ENCODE measurements at regions not wholly inside any gene's neighbourhood (a gene's known extent, or its start where the extent isn't known, plus 50 kb on each side); places are given as distances from the start of the nearest gene placed in this dataset.

- Histone ChIP-seq H3K27me3 (ENCODE audit: control insufficient read depth in 5 of 5, insufficient read depth in 4 of 5, low read length in 5 of 5) (no peaks in the 10 kb centered on the region), H3K4me3 (ENCODE audit: low read depth in 1 of 5, low read length in 5 of 5) (no peak overlapping the region), H3K9ac (ENCODE audit: low read length in 5 of 5) (no peak overlapping the region), H3K36me3 (ENCODE audit: control insufficient read depth in 5 of 5, insufficient read depth in 5 of 5, low read length in 5 of 5) (no peaks in the 10 kb centered on the region), H3K4me1 (ENCODE audit: control insufficient read depth in 5 of 5, insufficient read depth in 5 of 5, low read length in 5 of 5) (no peaks in the 10 kb centered on the region), H3K9me3 (ENCODE audit: control insufficient read depth in 5 of 5, low read length in 5 of 5) (no peaks in the 10 kb centered on the region), H3K27ac (ENCODE audit: low read depth, low read length) (no peak overlapping the region)
Measured at GRCh38 chr1:80818211-80818610, 982.5 kb upstream of the ADGRL2 start.

- Histone ChIP-seq H3K27ac (ENCODE audit: low read depth, low read length) (no peak overlapping the region), H3K4me1 (ENCODE audit: control insufficient read depth in 5 of 5, insufficient read depth in 5 of 5, low read length in 5 of 5) (no peaks in the 10 kb centered on the region), H3K36me3 (ENCODE audit: control insufficient read depth in 5 of 5, insufficient read depth in 5 of 5, low read length in 5 of 5) (no peaks in the 10 kb centered on the region), H3K4me3 (ENCODE audit: low read depth in 1 of 5, low read length in 5 of 5) (no peak overlapping the region), H3K9me3 (ENCODE audit: control insufficient read depth in 5 of 5, low read length in 5 of 5) (no peaks in the 10 kb centered on the region), H3K27me3 (ENCODE audit: control insufficient read depth in 5 of 5, insufficient read depth in 4 of 5, low read length in 5 of 5) (no peaks in the 10 kb centered on the region), H3K9ac (ENCODE audit: low read length in 5 of 5) (no peak overlapping the region)
Measured at GRCh38 chr1:80807981-80808380, 992.8 kb upstream of the ADGRL2 start.

GRCh38 chr1:80806431-80806830 is 994.3 kb upstream of the ADGRL2 start:
- Histone ChIP-seq H3K9ac (ENCODE audit: low read length in 5 of 5) (no peak overlapping the region), H3K36me3 (ENCODE audit: control insufficient read depth in 5 of 5, insufficient read depth in 5 of 5, low read length in 5 of 5) (no peaks in the 10 kb centered on the region)

GRCh38 chr1:80801695-80802094 is 999.0 kb upstream of the ADGRL2 start:
- Histone ChIP-seq H3K27me3 (ENCODE audit: control insufficient read depth in 5 of 5, insufficient read depth in 4 of 5, low read length in 5 of 5) (no peaks in the 10 kb centered on the region), H3K27ac (ENCODE audit: low read depth, low read length) (no peak overlapping the region), H3K36me3 (ENCODE audit: control insufficient read depth in 5 of 5, insufficient read depth in 5 of 5, low read length in 5 of 5) (no peaks in the 10 kb centered on the region), H3K4me1 (ENCODE audit: control insufficient read depth in 5 of 5, insufficient read depth in 5 of 5, low read length in 5 of 5) (no peaks in the 10 kb centered on the region), H3K9ac (ENCODE audit: low read length in 5 of 5) (no peak overlapping the region), H3K4me3 (ENCODE audit: low read depth in 1 of 5, low read length in 5 of 5) (no peak overlapping the region), H3K9me3 (ENCODE audit: control insufficient read depth in 5 of 5, low read length in 5 of 5) (no peaks in the 10 kb centered on the region)

More at GRCh38 chr1:80806431-80806830, 994.3 kb upstream of the ADGRL2 start:
- Histone ChIP-seq H3K4me3 (ENCODE audit: low read depth in 1 of 5, low read length in 5 of 5) (no peak overlapping the region), H3K9me3 (ENCODE audit: control insufficient read depth in 5 of 5, low read length in 5 of 5) (no peaks in the 10 kb centered on the region), H3K4me1 (ENCODE audit: control insufficient read depth in 5 of 5, insufficient read depth in 5 of 5, low read length in 5 of 5) (no peaks in the 10 kb centered on the region), H3K27me3 (ENCODE audit: control insufficient read depth in 5 of 5, insufficient read depth in 4 of 5, low read length in 5 of 5) (no peaks in the 10 kb centered on the region), H3K27ac (ENCODE audit: low read depth, low read length) (no peak overlapping the region)

GRCh38 chr1:80799457-80799856 is 1001.3 kb upstream of the ADGRL2 start:
- H3K27ac ChIP-seq (ENCODE audit: low read depth, low read length): no peak overlapping the region
- no peaks in the 10 kb centered on the region for H3K27me3 ChIP-seq (ENCODE audit: control insufficient read depth in 5 of 5, insufficient read depth in 4 of 5, low read length in 5 of 5)
- H3K9ac ChIP-seq (ENCODE audit: low read length in 5 of 5): no peak overlapping the region
- H3K4me3 ChIP-seq (ENCODE audit: low read depth in 1 of 5, low read length in 5 of 5): no peak overlapping the region
- H3K36me3 ChIP-seq (ENCODE audit: control insufficient read depth in 5 of 5, insufficient read depth in 5 of 5, low read length in 5 of 5): no peaks in the 10 kb centered on the region
- H3K9me3 ChIP-seq (ENCODE audit: control insufficient read depth in 5 of 5, low read length in 5 of 5): no peaks in the 10 kb centered on the region
- H3K4me1 ChIP-seq (ENCODE audit: control insufficient read depth in 5 of 5, insufficient read depth in 5 of 5, low read length in 5 of 5): no peaks in the 10 kb centered on the region

- no peaks in the 10 kb centered on the region for H3K27me3 ChIP-seq (ENCODE audit: control insufficient read depth in 5 of 5, insufficient read depth in 4 of 5, low read length in 5 of 5)
- H3K9me3 ChIP-seq (ENCODE audit: control insufficient read depth in 5 of 5, low read length in 5 of 5): peaks cover 0 to 4% (median 0%) of the 10 kb centered on the region in 5 donors
- no peaks in the 10 kb centered on the region for H3K4me1 ChIP-seq (ENCODE audit: control insufficient read depth in 5 of 5, insufficient read depth in 5 of 5, low read length in 5 of 5)
- no peak overlapping the region for H3K9ac ChIP-seq (ENCODE audit: low read length in 5 of 5)
- no peaks in the 10 kb centered on the region for H3K36me3 ChIP-seq (ENCODE audit: control insufficient read depth in 5 of 5, insufficient read depth in 5 of 5, low read length in 5 of 5)
- no peak overlapping the region for H3K4me3 ChIP-seq (ENCODE audit: low read depth in 1 of 5, low read length in 5 of 5)
- H3K27ac ChIP-seq (ENCODE audit: low read depth, low read length): no peak overlapping the region
Measured at GRCh38 chr1:80779275-80779674, 1021.5 kb upstream of the ADGRL2 start.

- H3K36me3 ChIP-seq (ENCODE audit: control insufficient read depth in 5 of 5, insufficient read depth in 5 of 5, low read length in 5 of 5): no peaks in the 10 kb centered on the region
- no peak overlapping the region for H3K9ac ChIP-seq (ENCODE audit: low read length in 5 of 5)
- no peaks in the 10 kb centered on the region for H3K27me3 ChIP-seq (ENCODE audit: control insufficient read depth in 5 of 5, insufficient read depth in 4 of 5, low read length in 5 of 5)
- no peak overlapping the region for H3K27ac ChIP-seq (ENCODE audit: low read depth, low read length)
- H3K4me1 ChIP-seq (ENCODE audit: control insufficient read depth in 5 of 5, insufficient read depth in 5 of 5, low read length in 5 of 5): no peaks in the 10 kb centered on the region
- H3K4me3 ChIP-seq (ENCODE audit: low read depth in 1 of 5, low read length in 5 of 5): no peak overlapping the region
- H3K9me3 ChIP-seq (ENCODE audit: control insufficient read depth in 5 of 5, low read length in 5 of 5): no peaks in the 10 kb centered on the region
Measured at GRCh38 chr1:80778094-80778840, 1022.5 kb upstream of the ADGRL2 start.

- no peaks in the 10 kb centered on the region for H3K9me3 ChIP-seq (ENCODE audit: control insufficient read depth in 5 of 5, low read length in 5 of 5)
- H3K9ac ChIP-seq (ENCODE audit: low read length in 5 of 5): no peak overlapping the region
- H3K4me3 ChIP-seq (ENCODE audit: low read depth in 1 of 5, low read length in 5 of 5): no peak overlapping the region
- no peaks in the 10 kb centered on the region for H3K27me3 ChIP-seq (ENCODE audit: control insufficient read depth in 5 of 5, insufficient read depth in 4 of 5, low read length in 5 of 5)
- H3K4me1 ChIP-seq (ENCODE audit: control insufficient read depth in 5 of 5, insufficient read depth in 5 of 5, low read length in 5 of 5): no peaks in the 10 kb centered on the region
- H3K36me3 ChIP-seq (ENCODE audit: control insufficient read depth in 5 of 5, insufficient read depth in 5 of 5, low read length in 5 of 5): no peaks in the 10 kb centered on the region
- no peak overlapping the region for H3K27ac ChIP-seq (ENCODE audit: low read depth, low read length)
Measured at GRCh38 chr1:80776266-80776665, 1024.5 kb upstream of the ADGRL2 start.

GRCh38 chr1:80769208-80769750 is 1031.5 kb upstream of the ADGRL2 start:
- Histone ChIP-seq H3K9me3 (ENCODE audit: control insufficient read depth in 5 of 5, low read length in 5 of 5) (no peaks in the 10 kb centered on the region), H3K27me3 (ENCODE audit: control insufficient read depth in 5 of 5, insufficient read depth in 4 of 5, low read length in 5 of 5) (no peaks in the 10 kb centered on the region), H3K36me3 (ENCODE audit: control insufficient read depth in 5 of 5, insufficient read depth in 5 of 5, low read length in 5 of 5) (no peaks in the 10 kb centered on the region), H3K27ac (ENCODE audit: low read depth, low read length) (no peak overlapping the region), H3K4me1 (ENCODE audit: control insufficient read depth in 5 of 5, insufficient read depth in 5 of 5, low read length in 5 of 5) (no peaks in the 10 kb centered on the region), H3K9ac (ENCODE audit: low read length in 5 of 5) (no peak overlapping the region), H3K4me3 (ENCODE audit: low read depth in 1 of 5, low read length in 5 of 5) (no peak overlapping the region)

- H3K9ac ChIP-seq (ENCODE audit: low read length in 5 of 5): no peak overlapping the region
- H3K9me3 ChIP-seq (ENCODE audit: control insufficient read depth in 5 of 5, low read length in 5 of 5): no peaks in the 10 kb centered on the region
- H3K4me3 ChIP-seq (ENCODE audit: low read depth in 1 of 5, low read length in 5 of 5): no peak overlapping the region
- no peaks in the 10 kb centered on the region for H3K27me3 ChIP-seq (ENCODE audit: control insufficient read depth in 5 of 5, insufficient read depth in 4 of 5, low read length in 5 of 5)
- H3K4me1 ChIP-seq (ENCODE audit: control insufficient read depth in 5 of 5, insufficient read depth in 5 of 5, low read length in 5 of 5): no peaks in the 10 kb centered on the region
- no peak overlapping the region for H3K27ac ChIP-seq (ENCODE audit: low read depth, low read length)
- no peaks in the 10 kb centered on the region for H3K36me3 ChIP-seq (ENCODE audit: control insufficient read depth in 5 of 5, insufficient read depth in 5 of 5, low read length in 5 of 5)
Measured at GRCh38 chr1:80767711-80768110, 1033.0 kb upstream of the ADGRL2 start.
